ENCODE measurements at regions not wholly inside any gene's neighbourhood (a gene's known extent, or its start where the extent isn't known, plus 50 kb on each side); places are given as distances from the start of the nearest gene placed in this dataset.

DNA sequence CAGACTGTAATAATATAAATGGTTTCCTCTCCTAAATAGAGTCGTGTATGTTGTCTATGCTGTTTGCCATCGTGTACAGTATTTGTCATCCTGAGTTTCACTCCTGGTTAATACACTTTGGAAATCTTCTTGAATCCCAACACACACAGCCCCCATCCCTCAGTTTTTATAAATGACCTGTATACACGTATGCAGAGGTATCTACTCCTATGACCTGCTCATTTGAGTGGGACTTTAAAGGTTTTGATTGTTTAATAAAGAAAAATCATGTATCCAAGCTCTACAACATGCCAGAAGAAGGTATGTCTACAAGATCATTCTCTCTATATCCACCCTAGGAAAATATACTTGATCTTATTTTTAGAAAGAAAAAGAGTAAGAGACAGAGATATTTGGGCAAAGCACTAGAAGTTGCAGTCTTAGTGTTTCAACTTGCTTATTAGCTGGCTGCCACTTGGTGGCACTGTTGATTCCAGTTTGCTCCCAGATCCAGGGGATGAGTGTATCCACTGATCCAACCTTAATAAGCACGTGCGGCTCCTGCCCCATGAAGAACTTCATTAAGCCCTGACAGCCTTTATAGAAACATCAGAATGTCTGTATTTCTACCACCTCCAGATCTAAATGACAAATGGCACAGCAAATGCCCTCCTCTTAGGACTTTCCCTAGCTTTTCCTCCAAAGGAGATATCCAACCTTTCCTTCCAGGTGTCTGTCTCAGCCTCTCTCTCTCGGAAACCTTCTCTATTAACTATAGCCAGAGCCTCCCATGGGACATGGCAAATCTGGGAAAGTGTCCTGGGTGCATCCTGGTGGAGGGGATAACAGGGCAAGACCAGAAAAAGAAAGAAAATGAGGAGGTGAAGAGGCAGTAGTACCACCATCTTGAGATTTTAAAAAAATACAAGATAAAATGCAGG lies 181.6 kb upstream of the NEBL start:
- Histone ChIP-seq H3K36me3 (ENCODE audit: control insufficient read depth, insufficient read depth, low read length) (no peaks in the 10 kb centered on the region), H3K27me3 (ENCODE audit: control insufficient read depth, insufficient read depth, low read length) (no peaks in the 10 kb centered on the region), H3K4me3 (ENCODE audit: low read depth, low read length) (no peak overlapping the region)
- TF ChIP-seq CTCF (IDR thresholded peaks at IDR 0.05; ENCODE audit: insufficient read depth, low read length, severe bottlenecking), result peak; percentile 82
- peak; percentile 88 for FAIRE-seq
- peak; percentile 71 for DNase-seq (ENCODE audit: low read depth)

DNA sequence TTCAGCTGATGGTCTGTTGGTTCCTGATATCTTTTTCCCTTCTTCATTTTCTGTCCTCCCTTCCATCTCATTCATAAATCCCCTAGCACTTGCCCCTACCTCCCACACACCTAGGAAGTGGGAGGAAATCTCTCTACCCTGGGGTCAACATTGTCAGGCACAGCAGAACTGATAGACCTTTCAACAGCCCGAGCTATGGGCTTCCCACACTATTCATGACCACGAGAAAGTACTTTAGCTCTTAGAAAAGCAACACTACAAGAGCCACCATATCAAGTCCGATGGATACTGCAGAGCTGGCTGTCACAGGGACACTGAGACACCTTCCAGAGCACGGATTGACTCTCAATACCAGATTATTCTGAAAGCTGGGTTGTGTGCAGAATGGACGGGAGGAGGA lies 180.6 kb upstream of the NEBL start:
- no peaks in the 10 kb centered on the region for H3K36me3 ChIP-seq (ENCODE audit: control insufficient read depth, insufficient read depth, low read length)
- no peak overlapping the region for H3K4me3 ChIP-seq (ENCODE audit: low read depth, low read length)
- H3K27me3 ChIP-seq (ENCODE audit: control insufficient read depth, insufficient read depth, low read length), result no peaks in the 10 kb centered on the region
- FAIRE-seq (no peak), DNase-seq (ENCODE audit: low read depth) (no peak)
- TF ChIP-seq CTCF (IDR thresholded peaks at IDR 0.05; ENCODE audit: insufficient read depth, low read length, severe bottlenecking), result no peak

GRCh38 chr10:21076381-21076780 lies 179.3 kb upstream of the NEBL start:
- FAIRE-seq, result no peak
- no peak for DNase-seq (ENCODE audit: low read depth)
- H3K4me3 ChIP-seq (ENCODE audit: low read depth, low read length), result no peak overlapping the region

GRCh38 chr10:21075880-21076279 lies 178.8 kb upstream of the NEBL start:
- no peak for FAIRE-seq
- Histone ChIP-seq H3K27me3 (ENCODE audit: control insufficient read depth, insufficient read depth, low read length) (no peaks in the 10 kb centered on the region), H3K36me3 (ENCODE audit: control insufficient read depth, insufficient read depth, low read length) (no peaks in the 10 kb centered on the region), H3K4me3 (ENCODE audit: low read depth, low read length) (no peak overlapping the region)
- TF ChIP-seq CTCF (IDR thresholded peaks at IDR 0.05; ENCODE audit: insufficient read depth, low read length, severe bottlenecking), result no peak
- DNase-seq (ENCODE audit: low read depth), result no peak

More at GRCh38 chr10:21076381-21076780, 179.3 kb upstream of the NEBL start:
- H3K27me3 ChIP-seq (ENCODE audit: control insufficient read depth, insufficient read depth, low read length), result no peaks in the 10 kb centered on the region
- H3K36me3 ChIP-seq (ENCODE audit: control insufficient read depth, insufficient read depth, low read length), result no peaks in the 10 kb centered on the region
- TF ChIP-seq CTCF (IDR thresholded peaks at IDR 0.05; ENCODE audit: insufficient read depth, low read length, severe bottlenecking), result no peak

GRCh38 chr10:21071001-21071673 lies 174.0 kb upstream of the NEBL start:
- Histone ChIP-seq H3K4me3 (ENCODE audit: low read depth, low read length) (no peak overlapping the region), H3K27me3 (ENCODE audit: control insufficient read depth, insufficient read depth, low read length) (no peaks in the 10 kb centered on the region), H3K36me3 (ENCODE audit: control insufficient read depth, insufficient read depth, low read length) (no peaks in the 10 kb centered on the region)
- FAIRE-seq, result no peak
- DNase-seq (ENCODE audit: low read depth), result no peak
- TF ChIP-seq CTCF (IDR thresholded peaks at IDR 0.05; ENCODE audit: insufficient read depth, low read length, severe bottlenecking), result no peak

Data from bronchial epithelial cell (primary cell).